VCaP (cell line): ENCODE measurements at regions not wholly inside any gene's neighbourhood (a gene's known extent, or its start where the extent isn't known, plus 50 kb on each side); places are given as distances from the start of the nearest gene placed in this dataset.
"Not testable (repeated sequence)": the region's sequence is repeated elsewhere in the genome, so short reads cannot be mapped to it uniquely, and the experiment has no call there.

Experiments
- H3K27ac ChIP-seq: fragments of 450-650 bp; 2 replicates; pipeline ENCODE4 v1.5.1; 2017
- TF ChIP-seq, protein P1 (sequence below): fragments of 450-650 bp; conservative IDR thresholded peaks from 2 replicates; pipeline ENCODE4 v1.5.1; 2017; ENCODE audit warnings: mild to moderate bottlenecking, moderate library complexity

DNA sequence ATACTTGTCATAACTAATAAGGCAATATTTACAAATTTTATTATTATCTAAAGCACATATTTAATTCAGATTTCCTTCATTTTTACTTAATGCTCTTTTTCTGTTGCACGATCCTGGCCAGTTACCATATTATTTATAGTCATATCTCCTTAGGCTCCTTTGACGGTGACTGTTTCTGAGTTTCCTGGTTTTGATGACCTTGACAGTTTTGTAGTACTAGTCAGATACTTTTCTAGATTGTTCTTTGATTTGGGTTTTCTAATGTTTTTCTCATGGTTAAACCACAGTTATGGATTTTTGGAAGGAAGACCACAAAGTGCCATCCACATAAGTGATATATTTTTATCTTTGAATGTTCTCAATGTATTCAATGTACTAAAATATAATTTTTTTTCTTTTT, 171.0 kb upstream of the NANOGP8 start:
- TF ChIP-seq, protein P1, sequence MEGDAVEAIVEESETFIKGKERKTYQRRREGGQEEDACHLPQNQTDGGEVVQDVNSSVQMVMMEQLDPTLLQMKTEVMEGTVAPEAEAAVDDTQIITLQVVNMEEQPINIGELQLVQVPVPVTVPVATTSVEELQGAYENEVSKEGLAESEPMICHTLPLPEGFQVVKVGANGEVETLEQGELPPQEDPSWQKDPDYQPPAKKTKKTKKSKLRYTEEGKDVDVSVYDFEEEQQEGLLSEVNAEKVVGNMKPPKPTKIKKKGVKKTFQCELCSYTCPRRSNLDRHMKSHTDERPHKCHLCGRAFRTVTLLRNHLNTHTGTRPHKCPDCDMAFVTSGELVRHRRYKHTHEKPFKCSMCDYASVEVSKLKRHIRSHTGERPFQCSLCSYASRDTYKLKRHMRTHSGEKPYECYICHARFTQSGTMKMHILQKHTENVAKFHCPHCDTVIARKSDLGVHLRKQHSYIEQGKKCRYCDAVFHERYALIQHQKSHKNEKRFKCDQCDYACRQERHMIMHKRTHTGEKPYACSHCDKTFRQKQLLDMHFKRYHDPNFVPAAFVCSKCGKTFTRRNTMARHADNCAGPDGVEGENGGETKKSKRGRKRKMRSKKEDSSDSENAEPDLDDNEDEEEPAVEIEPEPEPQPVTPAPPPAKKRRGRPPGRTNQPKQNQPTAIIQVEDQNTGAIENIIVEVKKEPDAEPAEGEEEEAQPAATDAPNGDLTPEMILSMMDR: no peak
- no peak overlapping the region for H3K27ac ChIP-seq

DNA sequence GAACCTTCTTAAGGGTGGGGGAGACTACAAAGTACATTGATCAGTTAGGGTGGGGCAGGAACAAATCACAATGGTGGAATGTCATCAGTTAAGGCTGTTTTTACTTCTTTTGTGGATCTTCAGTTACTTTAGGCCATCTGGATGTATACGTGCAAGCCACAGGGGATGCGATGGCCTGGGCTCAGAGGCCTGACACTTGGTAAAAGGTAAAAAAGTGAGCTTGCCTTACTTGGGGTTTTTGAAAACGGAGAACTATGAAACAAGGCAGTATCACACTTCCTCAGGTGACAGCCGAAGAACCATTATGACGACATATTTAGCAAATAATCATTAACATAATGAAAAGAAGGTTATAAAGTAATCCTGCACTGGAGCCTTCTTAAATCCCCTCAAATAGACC, 169.8 kb upstream of the NANOGP8 start:
- H3K27ac ChIP-seq: not testable (repeated sequence)

DNA sequence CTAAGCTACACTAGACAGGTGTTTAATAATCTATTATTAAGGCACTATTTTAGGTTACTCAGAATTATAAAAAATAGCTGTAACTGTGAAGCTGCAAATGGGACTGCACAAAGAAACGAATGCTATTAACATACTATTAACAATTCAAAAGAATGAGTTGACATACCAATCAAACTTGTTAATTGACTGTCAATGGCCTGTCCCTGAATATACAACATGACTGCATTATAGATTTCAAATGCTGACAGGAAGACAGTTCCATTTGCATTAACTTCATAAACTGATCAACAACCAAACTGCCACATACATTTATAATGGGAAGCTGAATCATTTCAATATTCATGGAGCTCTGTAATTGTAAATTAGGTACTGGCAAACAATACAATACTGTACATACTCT, 169.0 kb upstream of the NANOGP8 start:
- no peak overlapping the region for H3K27ac ChIP-seq
- TF ChIP-seq, protein P1: no peak

DNA sequence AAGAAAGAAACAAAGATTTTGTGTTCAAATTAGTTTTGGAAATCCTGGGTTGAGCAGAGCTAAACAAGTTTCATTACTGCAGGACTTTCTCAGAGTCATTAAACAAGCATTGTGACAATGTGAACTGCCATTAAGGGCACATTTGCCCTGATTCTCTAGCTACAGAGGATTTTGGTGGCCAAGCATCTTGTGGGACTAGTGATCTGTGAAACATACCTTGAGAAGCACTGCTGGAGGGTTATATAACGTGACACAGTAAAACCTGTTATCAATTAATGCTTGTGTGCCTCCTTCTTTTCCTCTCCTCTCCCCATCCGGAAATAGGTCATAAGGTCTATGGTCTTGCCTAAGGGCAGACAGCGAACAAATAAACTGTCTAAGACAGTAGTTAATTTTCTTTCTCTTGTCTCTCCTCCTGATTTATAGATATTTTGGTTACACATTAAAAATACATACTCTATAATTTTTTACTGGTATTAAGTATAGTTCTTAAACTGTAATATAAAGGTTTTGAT, 167.3 kb upstream of the NANOGP8 start:
- H3K27ac ChIP-seq: peak overlapping the region; percentile 25; the same call in 1 of the 2 replicates
- TF ChIP-seq, protein P1: no peak

DNA sequence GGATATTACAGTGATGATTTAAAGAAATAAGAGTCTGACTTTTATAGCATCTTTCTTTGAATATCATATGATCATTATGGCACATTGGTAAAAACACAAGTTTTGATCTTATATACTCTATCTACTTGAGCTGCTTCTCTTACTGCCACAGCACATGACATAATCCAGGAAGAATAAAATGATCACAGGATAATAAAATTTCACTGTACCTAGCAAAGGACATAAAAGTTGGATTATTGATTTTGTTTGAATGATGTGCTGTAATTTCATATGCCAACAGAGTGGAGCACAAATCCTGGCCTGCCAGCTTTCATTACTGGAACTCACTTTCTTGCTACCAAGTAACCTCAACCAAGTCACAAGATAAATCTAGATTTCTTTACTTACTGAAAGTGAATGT, 162.1 kb upstream of the NANOGP8 start:
- TF ChIP-seq, protein P1: no peak
- H3K27ac ChIP-seq: peak overlapping the region; percentile 86

DNA sequence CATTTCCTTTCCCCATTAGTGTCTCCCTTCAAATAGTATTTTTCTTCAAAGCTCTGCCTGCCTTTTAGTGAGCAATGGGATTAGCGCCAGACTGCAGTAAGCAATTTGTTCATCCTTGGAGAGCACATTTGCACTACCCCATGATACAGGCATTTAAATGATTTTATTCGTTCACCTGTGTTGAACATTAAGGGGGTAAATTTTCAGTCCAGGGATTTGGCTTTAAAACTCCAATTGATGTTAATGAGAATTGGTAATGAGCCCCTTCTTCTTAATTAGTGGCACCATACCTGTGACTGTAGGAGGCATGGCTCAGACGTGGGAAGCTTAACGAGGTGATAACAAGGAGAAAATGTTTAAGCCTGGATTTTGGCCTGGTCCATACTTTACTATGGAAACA, 161.4 kb upstream of the NANOGP8 start:
- peak overlapping the region; percentile 86 for H3K27ac ChIP-seq
- TF ChIP-seq, protein P1: no peak

DNA sequence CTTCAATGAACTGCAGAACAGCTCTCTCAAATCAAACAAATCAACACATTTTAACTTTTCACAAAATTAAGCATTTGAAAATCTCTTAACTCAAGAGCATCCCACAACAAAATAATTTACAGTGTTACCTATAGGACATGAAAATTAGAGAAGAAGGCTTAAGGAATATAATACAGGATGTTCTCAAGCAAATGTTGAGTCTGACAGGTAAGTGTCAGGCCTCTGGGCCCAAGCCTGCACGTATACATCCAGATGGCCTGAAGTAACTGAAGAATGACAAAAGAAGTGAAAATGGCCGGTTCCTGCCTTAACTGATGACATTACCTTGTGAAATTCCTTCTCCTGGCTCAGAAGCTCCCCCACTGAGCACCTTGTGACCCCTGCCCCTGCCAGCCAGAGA, 160.6 kb upstream of the NANOGP8 start:
- peak overlapping the region; percentile 86; the same call in 1 of the 2 replicates for H3K27ac ChIP-seq

DNA sequence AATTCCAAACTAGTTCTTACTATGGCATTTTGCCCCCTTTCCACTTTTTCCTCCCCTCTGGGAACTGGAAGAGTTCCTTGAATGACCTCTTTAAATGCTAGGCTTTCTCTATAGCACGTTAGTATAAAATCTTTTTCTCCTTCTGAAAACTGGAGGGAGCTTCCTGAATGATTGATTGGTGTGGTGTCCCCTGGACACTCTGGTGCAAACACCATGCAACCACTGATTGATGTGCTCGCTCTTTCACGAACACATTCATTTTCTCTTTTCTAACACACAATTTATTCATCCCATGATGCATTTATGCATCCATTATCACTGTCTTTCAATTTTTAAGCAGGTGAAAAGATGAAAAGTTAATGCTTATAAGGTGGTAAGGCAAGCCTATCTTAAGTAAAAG, 159.1 kb upstream of the NANOGP8 start:
- TF ChIP-seq, protein P1: no peak
- H3K27ac ChIP-seq: no peak overlapping the region

DNA sequence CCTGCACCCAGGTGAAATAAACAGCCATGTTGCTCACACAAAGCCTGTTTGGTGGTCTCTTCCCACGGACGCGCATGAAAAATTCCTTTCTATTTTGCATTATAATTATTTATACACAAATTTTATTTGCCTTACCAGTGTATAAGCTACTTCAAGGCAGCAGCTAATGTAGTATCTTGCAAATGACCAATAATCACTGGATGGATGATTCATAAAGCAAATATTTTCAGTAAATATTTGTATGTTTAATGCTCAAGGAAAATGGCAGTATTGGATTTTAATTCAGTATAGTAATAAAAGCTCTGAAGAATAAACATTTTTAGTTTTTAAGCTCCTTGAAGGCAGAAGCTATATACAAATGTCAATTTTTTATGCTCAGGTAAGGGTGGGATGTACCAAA, 158.7 kb upstream of the NANOGP8 start:
- H3K27ac ChIP-seq: no peak overlapping the region
- TF ChIP-seq, protein P1: no peak

DNA sequence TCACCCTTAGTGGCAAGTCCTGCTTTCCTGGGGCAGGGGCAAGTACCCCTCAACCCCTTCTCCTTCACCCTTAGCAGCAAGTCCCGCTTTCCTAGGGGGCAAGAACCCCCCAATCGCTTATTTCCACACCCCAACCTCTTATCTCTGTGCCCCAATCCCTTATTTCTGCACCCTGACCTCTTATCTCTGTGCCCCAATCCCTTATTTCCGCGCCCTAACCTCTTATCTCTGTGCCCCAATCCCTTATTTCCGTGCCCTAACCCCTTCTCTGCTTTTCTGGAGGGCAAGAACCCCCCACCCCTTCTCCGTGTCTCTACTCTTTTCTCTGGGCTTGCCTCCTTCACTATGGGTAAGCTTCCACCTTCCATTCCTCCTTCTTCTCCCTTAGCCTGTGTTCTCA, 154.6 kb upstream of the NANOGP8 start:
- H3K27ac ChIP-seq: not testable (repeated sequence)

DNA sequence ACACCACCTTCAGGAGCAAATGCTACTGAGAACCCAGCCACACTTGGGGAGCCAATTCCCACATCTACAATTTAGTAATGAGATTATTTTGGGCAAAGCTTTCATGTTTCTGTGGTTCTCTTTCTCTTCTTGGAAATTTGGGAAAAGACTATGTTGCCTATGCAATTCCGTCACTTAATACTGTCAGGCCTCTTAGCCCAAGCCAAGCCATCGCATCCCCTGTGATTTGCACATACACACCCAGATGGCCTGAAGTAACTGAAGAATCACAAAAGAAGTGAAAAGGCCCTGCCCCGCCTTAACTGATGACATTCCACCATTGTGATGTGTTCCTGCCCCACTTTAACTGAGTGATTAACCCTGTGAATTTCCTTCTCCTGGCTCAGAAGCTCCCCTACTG, 153.4 kb upstream of the NANOGP8 start:
- not testable (repeated sequence) for H3K27ac ChIP-seq
